PC-9 (cell line): ENCODE measurements at regions not wholly inside any gene's neighbourhood (a gene's known extent, or its start where the extent isn't known, plus 50 kb on each side); places are given as distances from the start of the nearest gene placed in this dataset.

Source experiments
- BruUV-seq: library from RNA; stranded (reverse); fragments of 400-500 nt; replicated peaks from 2 replicates; lab custom pipeline; 2021; lab: Mats Ljungman, UMichigan
- CTCF ChIA-PET: fragments of 300-600 bp; sonication (Branson Sonifier 250); formaldehyde crosslinking; loops from one replicate; lab custom pipeline; 2022; ENCODE audit warnings: antibody characterized with exemption; lab: Charles Lee
- POLR2A ChIA-PET: fragments of 300-600 bp; sonication (Branson Sonifier 250); formaldehyde crosslinking; loops from one replicate; lab custom pipeline; 2022; ENCODE audit warnings: antibody characterized with exemption; ENCODE audit not compliant: unreplicated experiment; lab: Charles Lee
- DNase-seq, 2 experiments: peaks; one replicate each; pipeline versions ENCODE4 v3.0.0 to v3.0.0-alpha.2; 2015 to 2022; ENCODE audit warnings: mixed read lengths in 1 of 2
- H2AFZ ChIP-seq: fragments of 200-600 bp; sonication (generic); 2 replicates; pipeline ENCODE4 v1.8.1; 2017; ENCODE audit warnings: antibody characterized with exemption
- H3F3A ChIP-seq: fragments of 200-600 bp; sonication (generic); 2 replicates; pipeline ENCODE4 v1.8.1; 2017; ENCODE audit warnings: antibody characterized with exemption, mild to moderate bottlenecking, low read depth; ENCODE audit not compliant: insufficient read depth
- H3K27ac ChIP-seq: fragments of 200-600 bp; sonication (generic); 2 replicates; pipeline ENCODE4 v1.6.1; 2016; ENCODE audit warnings: mixed run types
- H3K27me3 ChIP-seq: fragments of 200-600 bp; sonication (generic); 2 replicates; pipeline ENCODE4 v1.6.1; 2016; ENCODE audit warnings: low read depth, mixed run types; ENCODE audit not compliant: insufficient read depth
- H3K36me3 ChIP-seq: fragments of 200-600 bp; sonication (generic); 2 replicates; pipeline ENCODE4 v1.6.1; 2016; ENCODE audit warnings: low read depth, mixed run types
- H3K4me1 ChIP-seq: fragments of 200-600 bp; sonication (generic); replicated peaks from 2 replicates; pipeline ENCODE4 v1.6.1; 2016; ENCODE audit warnings: mixed run types; ENCODE audit not compliant: insufficient read depth
- H3K4me2 ChIP-seq: fragments of 200-600 bp; sonication (generic); 2 replicates; pipeline ENCODE4 v1.6.1; 2017; ENCODE audit warnings: mixed run types
- H3K4me3 ChIP-seq: fragments of 200-600 bp; sonication (generic); 2 replicates; pipeline ENCODE4 v1.6.1; 2016; ENCODE audit warnings: mixed run types
- H3K79me2 ChIP-seq: fragments of 200-600 bp; sonication (generic); 2 replicates; pipeline ENCODE4 v1.6.1; 2017; ENCODE audit warnings: low read depth, mixed run types
- H3K9me2 ChIP-seq: fragments of 200-600 bp; sonication (generic); 2 replicates; pipeline ENCODE4 v1.8.1; 2017; ENCODE audit warnings: mild to moderate bottlenecking; ENCODE audit not compliant: insufficient read depth
- H3K9me3 ChIP-seq: fragments of 200-600 bp; sonication (generic); 2 replicates; pipeline ENCODE4 v1.8.1; 2016; ENCODE audit warnings: low read depth; ENCODE audit not compliant: insufficient read depth
- H4K20me1 ChIP-seq: fragments of 200-600 bp; sonication (generic); 2 replicates; pipeline ENCODE4 v1.8.1; 2017; ENCODE audit not compliant: insufficient read depth
- EZH2 ChIP-seq: fragments of 200-600 bp; sonication (generic); IDR thresholded peaks from 2 replicates; pipeline ENCODE4 v1.8.0; 2017; ENCODE audit warnings: antibody characterized with exemption, low read depth
- intact Hi-C: fragments of 100-400 bp; cut with micrococcal nuclease; formaldehyde crosslinking; loops from one replicate; pipeline ENCODE4 v1.10.0; 2022; ENCODE audit not compliant: unreplicated experiment
- TF ChIP-seq, protein P1 (sequence below): fragments of 200-600 bp; sonication (generic); conservative IDR thresholded peaks from 2 replicates; pipeline ENCODE4 v1.6.1; 2017; ENCODE audit warnings: mixed run types, antibody characterized with exemption, mild to moderate bottlenecking, moderate library complexity

DNA sequence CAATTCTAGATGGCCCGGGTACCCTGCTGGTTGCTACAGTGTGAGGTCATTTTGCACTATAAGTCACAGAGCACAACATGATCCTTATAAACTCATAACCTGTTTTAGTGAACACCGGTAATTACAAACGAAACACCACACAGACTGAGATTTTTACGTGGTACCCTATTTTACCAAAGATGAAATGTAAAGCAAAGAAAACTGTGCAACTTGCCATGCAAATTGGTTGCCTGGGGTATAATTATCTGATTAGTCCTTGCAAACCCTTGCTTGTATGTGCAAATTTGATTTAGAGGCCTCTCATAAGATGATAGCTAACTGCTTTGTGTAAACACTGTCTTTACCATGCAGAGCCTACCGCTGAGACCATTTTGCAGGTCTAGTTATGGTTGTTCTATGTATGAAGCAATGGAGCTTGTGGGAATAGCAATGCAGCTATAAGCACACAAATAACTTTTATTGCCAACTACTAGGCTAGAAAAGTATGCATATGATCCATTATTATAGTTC, 372.1 kb upstream of the FAR2 start:
- intact Hi-C loops, result no loop called here
- H3K4me2 ChIP-seq, result no peak overlapping the region
- H3K9me3 ChIP-seq, result no peaks in the 10 kb centered on the region
- H3F3A ChIP-seq, result no peaks in the 10 kb centered on the region
- no peaks in the 10 kb centered on the region for H3K9me2 ChIP-seq
- H3K4me3 ChIP-seq, result no peak overlapping the region
- no peak for DNase-seq
- H4K20me1 ChIP-seq, result no peaks in the 10 kb centered on the region
- POLR2A ChIA-PET, result interaction anchor here (0.7 kb wide), 1 partner anchor 98 kb away, joined by 3 read pairs; no protein-coding TSS in a partner anchor
- H3K36me3 ChIP-seq, result no peaks in the 10 kb centered on the region
- no peak overlapping the region for H3K27ac ChIP-seq
- CTCF ChIA-PET, result no interaction called here
- H3K4me1 ChIP-seq, result no peaks in the 10 kb centered on the region
- no peaks in the 10 kb centered on the region for H3K79me2 ChIP-seq
- H3K27me3 ChIP-seq, result no peaks in the 10 kb centered on the region
- H2AFZ ChIP-seq, result no peak overlapping the region
- no TSS peak for BruUV-seq
- TF ChIP-seq, protein P1, sequence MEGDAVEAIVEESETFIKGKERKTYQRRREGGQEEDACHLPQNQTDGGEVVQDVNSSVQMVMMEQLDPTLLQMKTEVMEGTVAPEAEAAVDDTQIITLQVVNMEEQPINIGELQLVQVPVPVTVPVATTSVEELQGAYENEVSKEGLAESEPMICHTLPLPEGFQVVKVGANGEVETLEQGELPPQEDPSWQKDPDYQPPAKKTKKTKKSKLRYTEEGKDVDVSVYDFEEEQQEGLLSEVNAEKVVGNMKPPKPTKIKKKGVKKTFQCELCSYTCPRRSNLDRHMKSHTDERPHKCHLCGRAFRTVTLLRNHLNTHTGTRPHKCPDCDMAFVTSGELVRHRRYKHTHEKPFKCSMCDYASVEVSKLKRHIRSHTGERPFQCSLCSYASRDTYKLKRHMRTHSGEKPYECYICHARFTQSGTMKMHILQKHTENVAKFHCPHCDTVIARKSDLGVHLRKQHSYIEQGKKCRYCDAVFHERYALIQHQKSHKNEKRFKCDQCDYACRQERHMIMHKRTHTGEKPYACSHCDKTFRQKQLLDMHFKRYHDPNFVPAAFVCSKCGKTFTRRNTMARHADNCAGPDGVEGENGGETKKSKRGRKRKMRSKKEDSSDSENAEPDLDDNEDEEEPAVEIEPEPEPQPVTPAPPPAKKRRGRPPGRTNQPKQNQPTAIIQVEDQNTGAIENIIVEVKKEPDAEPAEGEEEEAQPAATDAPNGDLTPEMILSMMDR, result no peak

DNA sequence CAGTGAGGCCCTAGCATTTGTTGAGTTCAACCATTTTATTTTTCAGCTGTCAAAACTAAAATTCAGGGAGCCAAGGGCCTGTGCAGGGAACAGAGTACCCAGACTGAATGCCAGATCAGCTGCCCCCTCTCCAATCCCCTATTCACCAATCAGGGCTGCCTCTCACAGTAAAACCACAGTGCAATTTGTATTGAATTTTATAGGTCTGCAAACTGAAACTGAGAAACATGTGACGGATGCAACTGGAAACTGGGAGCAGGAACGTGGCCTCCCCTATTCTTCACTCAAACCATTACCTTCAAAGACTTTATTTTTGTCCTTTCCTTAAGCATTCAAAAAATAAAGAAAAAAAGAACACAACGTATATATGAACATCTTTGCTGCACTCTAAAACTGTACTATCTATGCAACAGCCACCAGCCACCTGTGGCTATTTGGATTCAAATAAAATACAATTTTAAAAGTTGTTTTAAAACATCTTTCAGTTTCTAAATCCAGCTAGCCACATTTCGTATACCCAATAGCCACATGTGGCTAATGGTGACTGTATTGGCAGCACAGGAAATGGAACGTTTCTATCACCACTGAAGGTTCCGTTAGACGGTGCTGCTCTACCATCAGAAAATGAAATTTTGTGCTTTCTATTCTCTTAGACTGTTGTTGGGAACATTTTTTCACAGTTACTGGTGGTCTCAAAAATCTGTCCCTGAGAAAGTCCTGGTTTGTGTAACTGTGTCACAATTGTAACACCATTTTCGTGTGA, 371.3 kb upstream of the FAR2 start:
- POLR2A ChIA-PET, result interaction anchor here (0.7 kb wide), 1 partner anchor 98 kb away, joined by 3 read pairs; no protein-coding TSS in a partner anchor
- H3K79me2 ChIP-seq, result no peaks in the 10 kb centered on the region
- H2AFZ ChIP-seq, result no peak overlapping the region
- no TSS peak for BruUV-seq
- no peaks in the 10 kb centered on the region for H3K4me1 ChIP-seq
- no peaks in the 10 kb centered on the region for H3K9me2 ChIP-seq
- TF ChIP-seq, protein P1, result no peak
- no peak for TF ChIP-seq EZH2
- no peaks in the 10 kb centered on the region for H3K27me3 ChIP-seq
- DNase-seq, result no peak
- CTCF ChIA-PET, result no interaction called here
- H3K27ac ChIP-seq, result no peak overlapping the region
- no peak overlapping the region for H3K4me3 ChIP-seq
- no peaks in the 10 kb centered on the region for H4K20me1 ChIP-seq
- no peak overlapping the region for H3K4me2 ChIP-seq
- H3F3A ChIP-seq, result no peaks in the 10 kb centered on the region
- H3K9me3 ChIP-seq, result no peaks in the 10 kb centered on the region
- H3K36me3 ChIP-seq, result no peaks in the 10 kb centered on the region
- intact Hi-C loops, result no loop called here

DNA sequence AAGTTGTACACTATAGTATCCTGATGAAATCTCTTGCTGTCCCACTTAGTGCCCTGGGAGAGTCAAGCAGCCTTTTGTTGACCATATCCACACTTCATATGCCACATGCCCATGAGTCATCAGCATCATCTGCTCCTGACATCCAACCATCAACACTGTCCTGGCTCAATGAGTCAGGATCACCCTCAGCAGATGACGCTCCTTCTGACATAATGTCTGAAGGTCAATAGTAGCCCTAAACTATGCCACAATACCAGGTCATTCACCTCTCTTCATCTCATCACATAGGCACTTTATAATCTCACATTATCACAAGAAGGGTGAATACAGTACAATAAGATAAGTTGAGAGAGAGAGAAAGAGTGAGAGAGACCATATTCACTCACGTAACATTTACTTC, 369.0 kb upstream of the FAR2 start:
- Histone ChIP-seq H3K27me3 (no peaks in the 10 kb centered on the region), H3K36me3 (no peaks in the 10 kb centered on the region), H3K4me2 (no peak overlapping the region), H2AFZ (no peak overlapping the region), H4K20me1 (no peaks in the 10 kb centered on the region), H3K9me3 (no peaks in the 10 kb centered on the region), H3K4me1 (no peaks in the 10 kb centered on the region), H3F3A (no peaks in the 10 kb centered on the region), H3K27ac (no peak overlapping the region), H3K9me2 (no peaks in the 10 kb centered on the region), H3K4me3 (no peak overlapping the region), H3K79me2 (no peaks in the 10 kb centered on the region)
- DNase-seq, result no peak
- POLR2A ChIA-PET, result interaction anchor here (0.6 kb wide), 1 partner anchor 11 kb away, joined by 14 read pairs; no protein-coding TSS in a partner anchor
- no TSS peak for BruUV-seq
- intact Hi-C loops, result no loop called here
- CTCF ChIA-PET, result no interaction called here
- TF ChIP-seq, protein P1, result no peak
- no peak for TF ChIP-seq EZH2
